ENCODE measurements at regions not wholly inside any gene's neighbourhood (a gene's known extent, or its start where the extent isn't known, plus 50 kb on each side); places are given as distances from the start of the nearest gene placed in this dataset.

DNA sequence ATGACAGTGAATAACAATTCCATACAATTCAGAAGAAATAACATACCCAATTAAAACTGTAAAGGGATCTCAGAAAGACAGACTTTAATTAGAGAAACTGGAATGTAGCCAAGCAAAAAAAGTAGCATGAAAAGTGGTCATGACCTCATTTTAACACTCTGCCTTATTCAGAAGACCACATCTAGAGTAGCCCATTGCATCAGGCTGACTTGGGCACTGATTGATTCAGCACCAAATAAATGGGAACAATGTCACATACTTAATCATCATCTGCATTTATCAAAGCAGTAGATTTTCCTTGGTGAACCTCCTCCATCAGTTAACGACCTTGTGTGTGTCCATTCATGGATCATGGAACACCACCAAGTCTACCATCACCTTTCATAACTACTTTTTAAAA is 992.1 kb downstream of the NR2F1-AS1 start:
- CTCF ChIA-PET = no interaction called here
- H3K9me3 Mint-ChIP-seq = no peaks in the 10 kb centered on the region
- no peak overlapping the region for H3K4me3 Mint-ChIP-seq
- DNase-seq = no peak
- POLR2A ChIA-PET = no interaction called here
- H3K36me3 Mint-ChIP-seq (ENCODE audit: low read depth) = no peaks in the 10 kb centered on the region
- no peaks in the 10 kb centered on the region for H3K4me1 Mint-ChIP-seq
- no peaks in the 10 kb centered on the region for H3K27me3 Mint-ChIP-seq
- H3K27ac Mint-ChIP-seq = no peak overlapping the region

DNA sequence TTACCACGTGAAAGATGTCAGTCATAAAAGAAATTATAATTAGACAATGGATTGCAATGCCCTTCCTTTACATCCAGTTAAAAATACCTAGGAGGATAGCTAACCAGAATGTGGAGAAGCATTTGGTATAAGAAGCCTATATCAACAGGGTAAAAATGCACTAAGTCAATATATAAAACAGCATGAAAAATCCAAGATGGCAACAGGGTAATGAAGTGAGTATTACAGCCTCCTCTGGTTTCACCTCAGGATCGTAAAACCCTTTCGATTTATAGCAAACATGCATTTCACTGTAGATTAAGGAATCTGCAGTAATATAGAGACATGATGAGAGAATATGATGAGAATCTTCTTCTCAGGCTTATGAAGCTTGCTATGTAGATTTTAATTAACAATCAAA is 999.3 kb downstream of the NR2F1-AS1 start:
- no peaks in the 10 kb centered on the region for H3K9me3 Mint-ChIP-seq
- no peak overlapping the region for H3K27ac Mint-ChIP-seq
- ChIA-PET POLR2A (no interaction called here), CTCF (no interaction called here)
- no peak overlapping the region for H3K4me3 Mint-ChIP-seq
- no peak for DNase-seq
- no peaks in the 10 kb centered on the region for H3K27me3 Mint-ChIP-seq
- H3K4me1 Mint-ChIP-seq = no peaks in the 10 kb centered on the region
- no peaks in the 10 kb centered on the region for H3K36me3 Mint-ChIP-seq (ENCODE audit: low read depth)

DNA sequence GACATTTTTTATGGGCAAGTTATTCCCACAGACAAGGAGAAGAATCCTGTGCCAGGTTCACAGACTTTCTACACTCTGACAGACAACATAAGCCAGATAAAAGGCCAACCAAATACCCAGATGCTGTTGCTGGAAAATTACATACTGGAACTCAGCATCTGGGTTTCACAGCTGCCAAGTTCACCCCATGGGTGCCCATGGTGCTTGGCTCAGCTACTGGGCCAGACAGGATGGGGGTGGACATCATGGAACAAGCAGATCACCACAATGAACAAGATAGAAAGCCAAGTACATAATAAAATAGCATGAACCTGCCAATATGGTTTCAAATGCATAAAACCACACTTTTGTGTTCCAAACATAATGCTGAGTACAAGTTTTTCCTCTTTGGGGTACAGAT is 999.8 kb downstream of the NR2F1-AS1 start:
- Mint-ChIP-seq H3K4me3 (no peak overlapping the region), H3K4me1 (no peaks in the 10 kb centered on the region), H3K36me3 (ENCODE audit: low read depth) (no peaks in the 10 kb centered on the region), H3K9me3 (no peaks in the 10 kb centered on the region), H3K27me3 (no peaks in the 10 kb centered on the region), H3K27ac (no peak overlapping the region)
- ChIA-PET CTCF (no interaction called here), POLR2A (no interaction called here)
- DNase-seq = no peak

DNA sequence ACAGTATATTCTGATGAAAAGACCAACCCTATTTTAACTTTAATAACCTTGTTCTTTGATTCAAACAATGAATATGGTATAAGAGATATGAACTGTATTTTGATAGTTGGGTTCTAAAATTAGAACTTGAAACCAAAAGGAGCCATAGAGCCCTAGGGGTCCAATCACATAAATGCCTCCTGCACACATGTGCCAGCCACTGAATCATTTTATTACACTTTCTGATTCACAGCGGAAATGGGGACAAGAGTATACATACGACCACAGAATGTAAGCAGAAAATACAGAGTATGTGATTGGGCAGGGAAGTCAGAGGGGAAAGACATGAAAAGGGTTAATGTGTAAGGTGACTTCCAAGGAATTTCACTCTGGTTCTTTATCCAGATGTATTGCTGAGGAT is 1000.2 kb downstream of the NR2F1-AS1 start:
- Mint-ChIP-seq H3K27ac (no peak overlapping the region), H3K4me1 (no peaks in the 10 kb centered on the region), H3K4me3 (no peak overlapping the region), H3K27me3 (no peaks in the 10 kb centered on the region), H3K36me3 (ENCODE audit: low read depth) (no peaks in the 10 kb centered on the region), H3K9me3 (no peaks in the 10 kb centered on the region)
- ChIA-PET CTCF (no interaction called here), POLR2A (no interaction called here)
- DNase-seq = no peak

DNA sequence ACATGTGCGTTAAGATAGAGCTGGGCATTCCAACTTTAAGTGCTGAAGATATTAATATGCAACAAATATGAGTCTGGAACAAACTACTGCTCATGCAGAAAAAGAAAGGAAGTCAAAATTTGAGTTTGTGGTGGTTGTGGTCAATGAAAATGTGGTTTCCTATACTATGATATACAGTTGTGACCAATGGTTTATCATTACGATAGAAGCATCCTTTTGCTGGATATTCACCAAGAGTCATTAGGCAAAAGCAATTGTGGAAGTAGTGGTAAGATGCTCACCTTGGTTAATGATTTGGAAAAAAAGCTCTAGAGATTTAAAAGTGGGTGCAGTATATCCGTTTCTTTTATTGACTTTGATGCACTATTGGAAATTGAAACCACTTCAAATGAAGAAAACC is 1007.0 kb downstream of the NR2F1-AS1 start:
- no peak for DNase-seq
- Mint-ChIP-seq H3K27ac (no peak overlapping the region), H3K4me3 (no peak overlapping the region), H3K36me3 (ENCODE audit: low read depth) (no peaks in the 10 kb centered on the region), H3K4me1 (no peaks in the 10 kb centered on the region), H3K9me3 (no peaks in the 10 kb centered on the region), H3K27me3 (no peaks in the 10 kb centered on the region)
- ChIA-PET CTCF (no interaction called here), POLR2A (no interaction called here)

DNA sequence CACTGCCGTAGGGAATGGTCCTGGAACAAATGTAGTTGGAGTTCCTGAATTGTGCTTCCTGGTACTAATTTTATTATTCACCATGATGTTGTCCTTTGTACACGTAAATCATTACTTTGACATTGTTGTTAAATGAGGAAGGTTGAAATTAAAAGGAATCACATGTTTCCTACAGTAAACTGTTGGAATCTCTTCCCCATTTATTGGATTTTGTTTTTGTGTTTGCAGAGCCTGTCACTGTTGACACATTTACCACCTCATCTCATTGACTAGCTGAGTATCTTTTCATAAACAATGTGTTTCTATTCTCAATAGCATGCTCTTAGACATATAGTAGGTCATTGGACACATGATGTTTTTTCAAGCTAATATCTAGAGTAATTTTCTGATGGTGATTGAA is 1012.5 kb downstream of the NR2F1-AS1 start:
- Mint-ChIP-seq H3K4me1 (no peaks in the 10 kb centered on the region), H3K27me3 (no peaks in the 10 kb centered on the region), H3K9me3 (no peaks in the 10 kb centered on the region), H3K4me3 (no peak overlapping the region), H3K27ac (no peak overlapping the region), H3K36me3 (ENCODE audit: low read depth) (no peaks in the 10 kb centered on the region)
- ChIA-PET CTCF (no interaction called here), POLR2A (no interaction called here)
- DNase-seq = no peak

DNA sequence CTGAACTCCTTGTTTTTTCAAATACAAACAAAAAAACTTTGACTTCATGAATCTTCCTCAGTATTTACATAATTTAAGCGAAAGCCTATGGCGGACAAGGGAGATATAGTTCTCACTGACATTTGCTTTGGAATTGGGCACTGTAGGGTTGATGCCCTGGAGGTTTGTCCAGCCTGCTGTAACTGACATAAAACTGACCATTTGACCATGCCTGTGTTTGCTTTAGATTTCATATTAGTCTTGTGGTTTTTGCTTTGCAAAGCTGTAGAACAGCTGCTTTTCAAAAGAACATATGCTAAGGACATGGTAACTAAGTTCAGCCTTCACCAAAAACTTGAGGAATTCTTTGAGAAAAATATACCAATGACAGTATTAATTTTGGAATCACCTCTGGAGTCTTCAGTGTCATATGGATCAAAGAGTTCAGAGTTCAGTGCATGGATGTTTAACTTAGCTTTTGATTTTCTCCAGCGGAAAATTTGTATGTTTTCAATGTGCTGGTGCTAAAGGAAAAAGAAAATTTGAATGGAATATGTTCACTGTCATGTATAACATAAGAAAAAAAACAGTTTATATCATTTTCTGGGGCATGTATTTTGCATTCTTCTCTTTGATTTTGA is 1013.1 kb downstream of the NR2F1-AS1 start:
- H3K4me3 Mint-ChIP-seq = no peak overlapping the region
- no peak overlapping the region for H3K27ac Mint-ChIP-seq
- CTCF ChIA-PET = no interaction called here
- H3K27me3 Mint-ChIP-seq = no peaks in the 10 kb centered on the region
- no peaks in the 10 kb centered on the region for H3K4me1 Mint-ChIP-seq
- DNase-seq = no peak
- POLR2A ChIA-PET = no interaction called here
- H3K9me3 Mint-ChIP-seq = no peaks in the 10 kb centered on the region
- H3K36me3 Mint-ChIP-seq (ENCODE audit: low read depth) = no peaks in the 10 kb centered on the region

DNA sequence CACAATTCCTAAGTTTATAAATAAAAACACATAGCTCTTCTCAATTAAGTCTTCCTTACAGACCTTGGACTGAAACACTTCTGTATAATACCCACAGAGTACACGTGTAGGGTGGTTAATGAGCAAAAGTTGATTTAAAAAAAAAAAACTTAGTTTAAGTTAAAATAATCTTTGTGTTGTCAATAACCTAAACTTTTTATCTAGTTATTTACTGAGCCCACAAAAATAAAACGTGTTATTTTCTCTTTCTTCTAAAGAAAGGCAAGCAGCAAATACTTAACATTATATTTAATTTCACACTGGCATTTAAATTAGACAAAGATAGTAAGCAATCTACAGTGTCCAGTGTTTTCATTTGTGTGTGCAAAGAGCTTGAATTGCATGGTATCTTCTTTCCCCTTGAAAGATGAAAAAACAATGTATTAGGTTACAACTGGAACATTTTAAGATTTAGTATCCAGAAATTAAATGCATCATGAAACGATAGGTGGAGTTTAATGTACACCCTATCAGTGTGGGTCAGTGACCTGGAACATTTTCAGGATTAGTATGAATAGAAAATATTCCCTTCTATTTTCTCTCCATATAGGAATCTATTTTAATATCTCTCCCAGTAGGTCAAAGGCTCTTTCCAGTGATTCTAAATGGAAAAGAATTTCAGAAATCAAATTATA is 1014.8 kb downstream of the NR2F1-AS1 start:
- POLR2A ChIA-PET = no interaction called here
- no peaks in the 10 kb centered on the region for H3K36me3 Mint-ChIP-seq (ENCODE audit: low read depth)
- no peak for DNase-seq
- no peak overlapping the region for H3K4me3 Mint-ChIP-seq
- no peaks in the 10 kb centered on the region for H3K4me1 Mint-ChIP-seq
- H3K9me3 Mint-ChIP-seq = no peaks in the 10 kb centered on the region
- CTCF ChIA-PET = no interaction called here
- H3K27ac Mint-ChIP-seq = no peak overlapping the region
- no peaks in the 10 kb centered on the region for H3K27me3 Mint-ChIP-seq

DNA sequence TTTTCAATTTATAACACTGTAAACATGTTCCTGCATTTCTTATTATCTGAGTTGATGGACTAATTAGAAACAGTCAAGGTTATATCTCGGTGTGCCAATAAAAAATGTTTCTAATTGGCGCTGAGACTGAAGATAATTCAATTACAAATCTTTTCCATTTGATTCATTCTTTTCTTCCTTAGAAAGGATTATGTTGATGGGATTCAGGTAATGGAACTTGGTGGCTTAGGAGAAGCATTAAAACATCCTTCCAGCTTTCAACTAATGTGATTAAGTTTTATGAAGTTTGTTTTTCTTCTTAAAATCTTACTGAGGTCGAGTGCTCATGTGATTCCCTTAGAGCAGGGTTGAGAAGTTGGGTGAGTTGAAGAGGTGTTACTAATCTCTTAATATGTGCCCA is 1015.3 kb downstream of the NR2F1-AS1 start:
- DNase-seq = no peak
- no peak overlapping the region for H3K27ac Mint-ChIP-seq
- H3K4me1 Mint-ChIP-seq = no peaks in the 10 kb centered on the region
- POLR2A ChIA-PET = no interaction called here
- H3K27me3 Mint-ChIP-seq = no peaks in the 10 kb centered on the region
- H3K9me3 Mint-ChIP-seq = no peaks in the 10 kb centered on the region
- no peak overlapping the region for H3K4me3 Mint-ChIP-seq
- no peaks in the 10 kb centered on the region for H3K36me3 Mint-ChIP-seq (ENCODE audit: low read depth)
- CTCF ChIA-PET = no interaction called here

DNA sequence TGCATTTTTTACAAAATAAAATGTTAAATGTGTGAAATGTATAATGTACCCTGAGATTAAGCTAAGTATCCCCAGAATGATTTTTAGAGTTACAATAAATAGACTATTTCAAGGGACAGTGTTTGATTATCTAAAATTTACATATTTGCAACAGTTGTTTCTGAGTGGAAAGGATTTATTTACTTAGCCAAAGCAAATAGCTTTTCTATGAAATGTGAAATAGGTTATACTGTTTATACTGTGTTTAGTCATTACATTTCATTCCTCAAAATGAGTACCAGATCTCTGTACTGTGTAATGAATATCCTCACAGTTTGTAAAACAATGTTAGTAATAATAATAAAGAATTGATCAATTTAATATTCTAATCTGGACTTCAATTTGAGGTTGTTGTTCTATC is 1019.0 kb downstream of the NR2F1-AS1 start:
- no peaks in the 10 kb centered on the region for H3K36me3 Mint-ChIP-seq (ENCODE audit: low read depth)
- no peak overlapping the region for H3K27ac Mint-ChIP-seq
- DNase-seq = no peak
- CTCF ChIA-PET = no interaction called here
- H3K27me3 Mint-ChIP-seq = no peaks in the 10 kb centered on the region
- H3K9me3 Mint-ChIP-seq = no peaks in the 10 kb centered on the region
- POLR2A ChIA-PET = no interaction called here
- H3K4me1 Mint-ChIP-seq = no peaks in the 10 kb centered on the region
- H3K4me3 Mint-ChIP-seq = no peak overlapping the region

DNA sequence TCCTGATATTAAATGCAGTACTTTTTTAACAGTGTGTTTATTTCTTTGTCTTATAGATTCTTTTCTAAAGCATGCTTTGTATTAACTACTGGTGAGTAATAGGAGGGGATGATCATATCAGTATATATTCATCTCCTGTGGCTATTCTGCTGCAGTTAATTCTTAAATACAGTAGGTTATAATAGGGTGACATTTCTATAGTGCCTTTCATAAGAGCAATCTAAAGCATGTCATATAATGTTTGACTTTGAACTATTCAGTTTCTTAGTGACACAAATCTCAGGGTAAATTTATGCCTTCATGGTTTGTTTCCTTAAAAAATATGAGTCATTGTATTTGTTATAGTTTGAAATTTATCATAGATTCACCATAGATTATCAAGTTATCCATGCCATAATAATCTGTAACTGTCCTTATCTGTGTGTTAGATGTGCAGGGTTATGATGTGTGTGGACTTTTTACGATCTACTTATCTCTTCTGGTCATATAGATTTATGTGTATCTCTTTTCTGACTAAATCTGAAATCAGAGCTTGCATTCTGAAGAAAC is 1019.5 kb downstream of the NR2F1-AS1 start:
- Mint-ChIP-seq H3K4me3 (no peak overlapping the region), H3K4me1 (no peaks in the 10 kb centered on the region), H3K36me3 (ENCODE audit: low read depth) (no peaks in the 10 kb centered on the region), H3K27me3 (no peaks in the 10 kb centered on the region), H3K27ac (no peak overlapping the region), H3K9me3 (no peaks in the 10 kb centered on the region)
- DNase-seq = no peak
- ChIA-PET CTCF (no interaction called here), POLR2A (no interaction called here)

DNA sequence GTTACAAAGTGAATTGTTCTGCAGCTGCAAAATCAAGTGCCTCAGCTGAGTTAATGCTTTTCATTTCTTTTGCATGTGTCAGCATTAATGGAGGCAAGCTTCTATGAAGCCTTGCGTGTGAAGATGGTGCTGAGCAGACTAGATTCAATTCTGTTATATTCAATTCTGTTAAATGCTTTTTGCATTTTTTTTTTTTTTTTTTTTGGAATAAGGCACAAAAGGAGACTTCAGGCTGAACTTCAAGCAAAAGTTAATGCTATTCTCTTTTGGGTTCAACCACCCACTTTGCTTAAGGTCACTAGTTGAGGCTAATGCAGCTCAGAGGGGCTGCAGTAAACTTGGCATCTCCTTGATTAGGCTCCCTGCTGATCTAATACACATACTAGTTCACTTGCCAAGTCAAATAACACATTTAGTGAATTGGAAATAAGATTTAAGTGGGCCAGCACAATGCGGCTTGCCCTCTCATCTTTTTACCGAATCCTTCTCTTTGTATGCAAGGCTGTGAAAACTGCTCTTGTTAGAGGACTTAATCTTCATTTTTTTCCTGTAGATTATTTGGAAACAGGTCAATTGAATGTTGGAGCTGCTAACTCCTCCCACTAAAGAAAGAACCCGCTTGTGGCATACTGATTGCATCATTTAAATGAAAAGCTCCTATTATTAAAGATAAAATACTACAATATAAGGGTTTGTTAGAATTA is 1020.2 kb downstream of the NR2F1-AS1 start:
- POLR2A ChIA-PET = no interaction called here
- CTCF ChIA-PET = no interaction called here
- H3K4me3 Mint-ChIP-seq = no peak overlapping the region
- no peak for DNase-seq
- no peaks in the 10 kb centered on the region for H3K27me3 Mint-ChIP-seq
- no peaks in the 10 kb centered on the region for H3K4me1 Mint-ChIP-seq
- no peak overlapping the region for H3K27ac Mint-ChIP-seq
- H3K36me3 Mint-ChIP-seq (ENCODE audit: low read depth) = no peaks in the 10 kb centered on the region
- no peaks in the 10 kb centered on the region for H3K9me3 Mint-ChIP-seq

DNA sequence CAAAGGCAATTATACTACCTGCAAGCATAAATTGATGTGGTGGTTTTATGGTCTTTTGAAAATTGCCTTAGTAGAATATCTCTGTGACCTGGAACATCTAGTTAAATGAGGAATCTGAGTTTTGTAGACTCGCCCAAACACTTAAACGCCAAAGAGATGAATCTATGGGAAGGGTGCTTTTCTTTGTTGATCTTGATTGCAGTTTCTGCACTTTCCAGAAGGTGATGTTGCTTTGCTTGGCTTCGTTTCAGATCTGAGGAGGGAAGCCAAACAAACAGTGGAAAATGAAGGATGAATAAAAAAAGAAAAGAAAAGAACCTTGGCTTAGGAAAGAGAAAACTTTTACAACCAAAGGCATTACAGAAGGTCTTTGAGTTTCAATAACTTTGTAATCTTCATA is 1021.2 kb downstream of the NR2F1-AS1 start:
- H3K4me3 Mint-ChIP-seq = no peak overlapping the region
- no peak for DNase-seq
- no peaks in the 10 kb centered on the region for H3K36me3 Mint-ChIP-seq (ENCODE audit: low read depth)
- H3K27ac Mint-ChIP-seq = no peak overlapping the region
- CTCF ChIA-PET = no interaction called here
- no peaks in the 10 kb centered on the region for H3K9me3 Mint-ChIP-seq
- POLR2A ChIA-PET = no interaction called here
- no peaks in the 10 kb centered on the region for H3K27me3 Mint-ChIP-seq
- H3K4me1 Mint-ChIP-seq = no peaks in the 10 kb centered on the region

DNA sequence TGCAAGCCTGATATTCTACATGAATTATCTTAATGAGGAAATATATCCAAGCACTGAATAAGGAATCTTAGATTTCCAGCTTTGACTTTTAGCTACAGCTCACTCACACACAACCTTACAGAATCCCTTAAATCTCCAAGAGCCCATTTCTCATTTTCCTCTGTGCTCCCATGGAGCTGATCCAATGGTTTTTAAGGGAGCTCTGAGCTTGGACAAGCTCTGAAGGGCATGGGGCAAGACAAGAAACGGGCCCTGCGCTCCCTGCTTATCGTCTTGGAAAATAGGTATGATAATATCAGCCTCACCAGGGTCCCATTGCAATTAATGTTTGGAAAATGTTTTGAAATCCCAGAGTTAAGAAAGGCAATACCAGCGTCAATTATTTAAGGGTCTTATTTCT is 1021.7 kb downstream of the NR2F1-AS1 start:
- POLR2A ChIA-PET = no interaction called here
- Mint-ChIP-seq H3K27ac (no peak overlapping the region), H3K4me1 (no peaks in the 10 kb centered on the region), H3K36me3 (ENCODE audit: low read depth) (no peaks in the 10 kb centered on the region), H3K9me3 (no peaks in the 10 kb centered on the region), H3K4me3 (no peak overlapping the region), H3K27me3 (no peaks in the 10 kb centered on the region)
- CTCF ChIA-PET = no interaction called here
- DNase-seq = no peak
